Gastrocnemius medialis (tissue), 4 donors: ENCODE measurements at regions not wholly inside any gene's neighbourhood (a gene's known extent, or its start where the extent isn't known, plus 50 kb on each side); places are given as distances from the start of the nearest gene placed in this dataset.

ENCODE experiments used
- POLR2A ChIP-seq, 2 donors: fragments of 450-650 bp; IDR thresholded peaks; one replicate each; pipeline ENCODE4 v1.6.1; 2017; ENCODE audit warnings: antibody characterized with exemption in 2 of 2, mild to moderate bottlenecking in 2 of 2, moderate library complexity in 2 of 2
- TF ChIP-seq, protein P1 (sequence below), 5 experiments: fragments of 450-650 bp in 3 of 5; fragments of 200-600 bp in 2 of 5; sonication (generic) in 2 of 5; IDR thresholded peaks in 4 of 5; conservative IDR thresholded peaks in 1 of 5; 1 replicate in 4 of 5; 2 replicates in 1 of 5; pipeline ENCODE4 v1.5.1; 2016 to 2019; ENCODE audit warnings: antibody characterized with exemption in 5 of 5, mild to moderate bottlenecking in 3 of 5, moderate library complexity in 3 of 5

DNA sequence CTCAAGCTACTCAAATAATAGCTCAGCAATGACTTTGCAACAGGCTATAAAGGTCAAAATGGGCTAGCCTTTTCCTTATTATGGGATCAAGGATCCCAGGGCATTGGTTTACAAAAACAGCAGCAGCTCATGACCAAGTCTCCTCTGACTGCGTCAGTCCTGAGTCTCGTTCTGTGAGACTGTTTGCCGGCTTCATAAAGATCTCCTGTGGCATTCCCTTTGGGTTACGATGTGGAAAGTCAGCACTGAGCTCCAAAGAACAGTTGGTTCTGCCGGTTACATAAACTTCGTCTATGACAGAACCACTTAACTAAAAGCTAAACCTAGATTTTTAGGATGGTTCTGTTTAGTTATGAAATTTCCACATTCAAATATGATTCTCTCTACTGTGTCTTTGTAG is 674.9 kb downstream of the ZEB2 start:
- TF ChIP-seq, protein P1, sequence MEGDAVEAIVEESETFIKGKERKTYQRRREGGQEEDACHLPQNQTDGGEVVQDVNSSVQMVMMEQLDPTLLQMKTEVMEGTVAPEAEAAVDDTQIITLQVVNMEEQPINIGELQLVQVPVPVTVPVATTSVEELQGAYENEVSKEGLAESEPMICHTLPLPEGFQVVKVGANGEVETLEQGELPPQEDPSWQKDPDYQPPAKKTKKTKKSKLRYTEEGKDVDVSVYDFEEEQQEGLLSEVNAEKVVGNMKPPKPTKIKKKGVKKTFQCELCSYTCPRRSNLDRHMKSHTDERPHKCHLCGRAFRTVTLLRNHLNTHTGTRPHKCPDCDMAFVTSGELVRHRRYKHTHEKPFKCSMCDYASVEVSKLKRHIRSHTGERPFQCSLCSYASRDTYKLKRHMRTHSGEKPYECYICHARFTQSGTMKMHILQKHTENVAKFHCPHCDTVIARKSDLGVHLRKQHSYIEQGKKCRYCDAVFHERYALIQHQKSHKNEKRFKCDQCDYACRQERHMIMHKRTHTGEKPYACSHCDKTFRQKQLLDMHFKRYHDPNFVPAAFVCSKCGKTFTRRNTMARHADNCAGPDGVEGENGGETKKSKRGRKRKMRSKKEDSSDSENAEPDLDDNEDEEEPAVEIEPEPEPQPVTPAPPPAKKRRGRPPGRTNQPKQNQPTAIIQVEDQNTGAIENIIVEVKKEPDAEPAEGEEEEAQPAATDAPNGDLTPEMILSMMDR (IDR thresholded peaks at IDR 0.05 in 4 of 5, conservative IDR thresholded peaks at IDR 0.05 in 1 of 5): no peak
- TF ChIP-seq POLR2A (IDR thresholded peaks at IDR 0.05): no peak
